HCT116 (cell line): ENCODE measurements at regions not wholly inside any gene's neighbourhood (a gene's known extent, or its start where the extent isn't known, plus 50 kb on each side); places are given as distances from the start of the nearest gene placed in this dataset.

Experiments
- ATAC-seq: fragments of 200-7000 bp; cut with Tn5 transposase; 2 replicates; pipeline ENCODE4 v1.9.1; 2020; ENCODE audit warnings: mild to moderate bottlenecking, moderate library complexity
- BruUV-seq: library from RNA; stranded (reverse); fragments of 400-500 nt; replicated peaks from 2 replicates; lab custom pipeline; 2021; lab: Mats Ljungman, UMichigan
- CTCF ChIA-PET: fragments of 300-600 bp; sonication (Branson Sonifier 250); formaldehyde crosslinking; loops from one replicate; lab custom pipeline; 2021; ENCODE audit warnings: antibody characterized with exemption; lab: Charles Lee
- POLR2A ChIA-PET: fragments of 300-600, 350-600 bp; sonication (Branson Sonifier 250); formaldehyde crosslinking; loops from one replicate; lab custom pipeline; 2021; ENCODE audit warnings: antibody characterized with exemption; lab: Charles Lee
- RAD21 ChIA-PET, 2 experiments: fragments of 300-600 bp; sonication (Branson Sonifier 250); formaldehyde crosslinking; loops; one replicate each; lab custom pipeline; 2023; ENCODE audit warnings: low total read pairs in 2 of 2; ENCODE audit not compliant: uncharacterized antibody in 2 of 2, unreplicated experiment in 2 of 2, low non-redundant PET in 1 of 2; lab: Charles Lee
- DNase-seq: peaks from one replicate; pipeline ENCODE4 v3.0.0-alpha.2; 2010; ENCODE audit warnings: low read depth, low spot score
- H2AFZ ChIP-seq: fragments of 200-600 bp; shearing (Covaris generic), sonication (generic); 2 replicates; pipeline ENCODE4 v1.6.1; 2017; ENCODE audit warnings: low read depth, mixed run types, mixed read lengths, antibody characterized with exemption, low read length; ENCODE audit not compliant: poor library complexity, severe bottlenecking
- H3K27ac ChIP-seq: 2 replicates; pipeline ENCODE4 v1.5.1; 2012; ENCODE audit warnings: low read depth, low read length
- H3K27me3 ChIP-seq: fragments of 200-600 bp; sonication (generic); 2 replicates; pipeline ENCODE4 v1.6.1; 2016; ENCODE audit warnings: mixed run types, low read length, mixed read lengths; ENCODE audit not compliant: insufficient read depth
- H3K36me3 ChIP-seq, 2 experiments: fragments of 200-500 bp in 1 of 2; fragments of 200-600 bp in 1 of 2; sonication (Bioruptor generic) in 1 of 2; sonication (generic) in 1 of 2; 2 replicates each; pipeline versions ENCODE4 v1.5.1 to v1.6.1; 2014 to 2016; ENCODE audit warnings: low read length in 2 of 2, inconsistent platforms in 1 of 2, mixed read lengths in 1 of 2, mixed run types in 1 of 2; ENCODE audit not compliant: insufficient read depth in 2 of 2, control insufficient read depth in 1 of 2
- H3K4me1 ChIP-seq, 2 experiments: fragments of 200-600 bp in 1 of 2; sonication (generic) in 1 of 2; 2 replicates each; pipeline versions ENCODE4 v1.5.1 to v1.6.1; 2012 to 2017; ENCODE audit warnings: low read length in 2 of 2, inconsistent platforms in 1 of 2, mild to moderate bottlenecking in 1 of 2, mixed read lengths in 1 of 2, mixed run types in 1 of 2, moderate library complexity in 1 of 2; ENCODE audit not compliant: insufficient read depth in 2 of 2, control insufficient read depth in 1 of 2
- H3K4me2 ChIP-seq: fragments of 200-600 bp; sonication (generic); 2 replicates; pipeline ENCODE4 v1.6.1; 2017; ENCODE audit warnings: mixed run types, low read length, mixed read lengths
- H3K4me3 ChIP-seq, 2 experiments: fragments of 200-600 bp in 1 of 2; sonication (generic) in 1 of 2; replicated peaks in 1 of 2; 2 replicates each; pipeline ENCODE4 v1.5.1; 2011 to 2016; ENCODE audit warnings: low read length in 2 of 2, control low read depth in 1 of 2, low read depth in 1 of 2, mild to moderate bottlenecking in 1 of 2, mixed read lengths in 1 of 2, mixed run types in 1 of 2
- H3K79me2 ChIP-seq: fragments of 200-600 bp; sonication (generic); 2 replicates; pipeline ENCODE4 v1.6.1; 2017; ENCODE audit warnings: mild to moderate bottlenecking, mixed run types, low read length, moderate library complexity, mixed read lengths; ENCODE audit not compliant: insufficient read depth
- H3K9ac ChIP-seq: fragments of 200-600 bp; sonication (generic); 2 replicates; pipeline ENCODE4 v1.6.1; 2016; ENCODE audit warnings: low read length, mixed read lengths
- H3K9me2 ChIP-seq: fragments of 200-600 bp; sonication (generic), shearing (Covaris generic); 2 replicates; pipeline ENCODE4 v1.6.1; 2017; ENCODE audit warnings: mixed run types, mild to moderate bottlenecking, moderate library complexity; ENCODE audit not compliant: insufficient read depth
- H3K9me3 ChIP-seq, 2 experiments: fragments of 200-500 bp in 1 of 2; fragments of 200-600 bp in 1 of 2; sonication (Bioruptor generic) in 1 of 2; sonication (generic) in 1 of 2; 2 replicates each; pipeline ENCODE4 v1.6.1; 2014 to 2017; ENCODE audit warnings: low read length in 2 of 2, mixed read lengths in 2 of 2, inconsistent platforms in 1 of 2, low read depth in 1 of 2, mild to moderate bottlenecking in 1 of 2, mixed run types in 1 of 2, moderate library complexity in 1 of 2; ENCODE audit not compliant: control insufficient read depth in 1 of 2, insufficient read depth in 1 of 2
- H4K20me1 ChIP-seq: fragments of 200-600 bp; sonication (generic), shearing (Covaris generic); 2 replicates; pipeline ENCODE4 v1.6.1; 2017; ENCODE audit warnings: mixed run types, mild to moderate bottlenecking, moderate library complexity; ENCODE audit not compliant: insufficient read depth
- CBX3 ChIP-seq: IDR thresholded peaks from 2 replicates; pipeline ENCODE4 v1.6.1; 2012; ENCODE audit warnings: low read depth
- CEBPB ChIP-seq: IDR thresholded peaks from 2 replicates; pipeline ENCODE4 v1.6.1; 2012; ENCODE audit warnings: low read depth
- CTCF ChIP-seq, 3 experiments: fragments of 200-600 bp in 1 of 3; sonication (generic) in 1 of 3; IDR thresholded peaks in 2 of 3; conservative IDR thresholded peaks in 1 of 3; 2 replicates each; pipeline ENCODE4 v1.5.1; 2012 to 2017; ENCODE audit warnings: low read depth in 2 of 3, low read length in 2 of 3, antibody characterized with exemption in 1 of 3, borderline replicate concordance in 1 of 3, control low read depth in 1 of 3, mild to moderate bottlenecking in 1 of 3, mixed read lengths in 1 of 3, mixed run types in 1 of 3, moderate library complexity in 1 of 3; ENCODE audit not compliant: insufficient read depth in 1 of 3
- EZH2 ChIP-seq: fragments of 200-600 bp; sonication (generic); IDR thresholded peaks from 2 replicates; pipeline ENCODE4 v1.6.1; 2017; ENCODE audit warnings: antibody characterized with exemption, mixed run types
- EZH2phosphoT487 ChIP-seq: fragments of 200-600 bp; IDR thresholded peaks from 2 replicates; pipeline ENCODE4 v1.6.1; 2018; ENCODE audit warnings: antibody characterized with exemption, borderline replicate concordance
- FOSL1 ChIP-seq: IDR thresholded peaks from 2 replicates; pipeline ENCODE4 v1.6.1; 2012; ENCODE audit warnings: low read depth
- MAX ChIP-seq: IDR thresholded peaks from 2 replicates; pipeline ENCODE4 v1.6.1; 2012
- POLR2A ChIP-seq: IDR thresholded peaks from 2 replicates; pipeline ENCODE4 v1.7.0; 2011; ENCODE audit warnings: borderline replicate concordance; ENCODE audit not compliant: insufficient read depth, insufficient read length; ENCODE audit errors: extremely low read depth
- POLR2AphosphoS5 ChIP-seq: IDR thresholded peaks from 2 replicates; pipeline ENCODE4 v1.6.1; 2011; ENCODE audit warnings: mild to moderate bottlenecking, low read depth, low read length, moderate library complexity
- SP1 ChIP-seq: IDR thresholded peaks from 2 replicates; pipeline ENCODE4 v1.6.1; 2012; ENCODE audit warnings: low read depth
- SRF ChIP-seq: IDR thresholded peaks from 2 replicates; pipeline ENCODE4 v1.6.1; 2012; ENCODE audit warnings: low read depth
- TCF7L2 ChIP-seq: IDR thresholded peaks from 2 replicates; pipeline ENCODE4 v1.7.0; 2011; ENCODE audit warnings: borderline replicate concordance, inconsistent platforms; ENCODE audit not compliant: insufficient read depth, insufficient read length; ENCODE audit errors: extremely low read depth
- YY1 ChIP-seq: IDR thresholded peaks from 2 replicates; pipeline ENCODE4 v1.6.1; 2011; ENCODE audit warnings: low read length, low read depth, moderate library complexity, mild to moderate bottlenecking; ENCODE audit not compliant: insufficient replicate concordance; ENCODE audit errors: extremely low read depth
- ZFX ChIP-seq: fragments of 450-650 bp; IDR thresholded peaks from 2 replicates; pipeline ENCODE4 v1.6.1; 2017
- ZNF274 ChIP-seq: fragments of 200-500 bp; sonication (Bioruptor generic); IDR thresholded peaks from 2 replicates; pipeline ENCODE4 v1.6.1; 2014; ENCODE audit warnings: mild to moderate bottlenecking, low read depth, low read length, inconsistent platforms
- intact Hi-C: fragments of 100-400 bp; cut with micrococcal nuclease; formaldehyde crosslinking; loops from 2 replicates; pipeline ENCODE4 v1.10.0; 2022
- TF ChIP-seq, protein P1 (sequence below): IDR thresholded peaks from 2 replicates; pipeline ENCODE4 v1.6.1; 2012; ENCODE audit warnings: low read depth
- TF ChIP-seq, protein P2 (sequence below): IDR thresholded peaks from 2 replicates; pipeline ENCODE4 v1.6.1; 2011; ENCODE audit warnings: mild to moderate bottlenecking, low read length, moderate library complexity; ENCODE audit not compliant: insufficient replicate concordance; ENCODE audit errors: extremely low read depth

DNA sequence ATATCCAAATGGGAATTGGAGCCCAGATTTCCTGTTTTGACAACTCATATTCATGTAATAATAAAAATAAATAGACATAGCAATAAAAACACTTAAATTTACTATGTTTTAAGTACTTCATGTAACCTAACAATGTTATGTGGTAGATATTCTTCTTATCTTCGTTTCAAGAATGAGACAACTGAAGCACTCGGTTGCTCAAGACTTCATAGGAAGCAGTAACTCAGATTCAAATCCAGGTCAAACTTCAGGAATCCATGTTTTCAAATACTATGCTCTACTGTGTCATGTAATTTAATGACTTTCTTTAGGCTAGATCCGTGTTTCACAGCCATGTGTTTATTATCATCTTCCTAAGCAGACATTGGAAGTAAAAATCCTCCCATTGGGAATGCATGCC lies 492.2 kb downstream of the CNTN3 start:
- Histone ChIP-seq H3K4me1 (no peaks in the 10 kb centered on the region), H3K9ac (no peak overlapping the region), H3K4me3 (no peak overlapping the region), H2AFZ (no peak overlapping the region)
- intact Hi-C loops = no loop called here
- CTCF ChIA-PET = no interaction called here
- POLR2A ChIA-PET = no interaction called here
- TF ChIP-seq EZH2phosphoT487 (no peak), EZH2 (no peak), SRF (no peak), SP1 (no peak), CTCF (IDR thresholded peaks at IDR 0.05 in 2 of 3, conservative IDR thresholded peaks at IDR 0.05 in 1 of 3; ENCODE audit: borderline replicate concordance in 1 of 3, insufficient read depth in 1 of 3, low read depth in 2 of 3, low read length in 2 of 3) (no peak), YY1 (no peak), ZNF274 (no peak), ZFX (no peak), CEBPB (no peak), TCF7L2 (no peak), FOSL1 (no peak), CBX3 (no peak), POLR2AphosphoS5 (no peak), MAX (no peak), POLR2A (no peak)
- TF ChIP-seq, protein P1, sequence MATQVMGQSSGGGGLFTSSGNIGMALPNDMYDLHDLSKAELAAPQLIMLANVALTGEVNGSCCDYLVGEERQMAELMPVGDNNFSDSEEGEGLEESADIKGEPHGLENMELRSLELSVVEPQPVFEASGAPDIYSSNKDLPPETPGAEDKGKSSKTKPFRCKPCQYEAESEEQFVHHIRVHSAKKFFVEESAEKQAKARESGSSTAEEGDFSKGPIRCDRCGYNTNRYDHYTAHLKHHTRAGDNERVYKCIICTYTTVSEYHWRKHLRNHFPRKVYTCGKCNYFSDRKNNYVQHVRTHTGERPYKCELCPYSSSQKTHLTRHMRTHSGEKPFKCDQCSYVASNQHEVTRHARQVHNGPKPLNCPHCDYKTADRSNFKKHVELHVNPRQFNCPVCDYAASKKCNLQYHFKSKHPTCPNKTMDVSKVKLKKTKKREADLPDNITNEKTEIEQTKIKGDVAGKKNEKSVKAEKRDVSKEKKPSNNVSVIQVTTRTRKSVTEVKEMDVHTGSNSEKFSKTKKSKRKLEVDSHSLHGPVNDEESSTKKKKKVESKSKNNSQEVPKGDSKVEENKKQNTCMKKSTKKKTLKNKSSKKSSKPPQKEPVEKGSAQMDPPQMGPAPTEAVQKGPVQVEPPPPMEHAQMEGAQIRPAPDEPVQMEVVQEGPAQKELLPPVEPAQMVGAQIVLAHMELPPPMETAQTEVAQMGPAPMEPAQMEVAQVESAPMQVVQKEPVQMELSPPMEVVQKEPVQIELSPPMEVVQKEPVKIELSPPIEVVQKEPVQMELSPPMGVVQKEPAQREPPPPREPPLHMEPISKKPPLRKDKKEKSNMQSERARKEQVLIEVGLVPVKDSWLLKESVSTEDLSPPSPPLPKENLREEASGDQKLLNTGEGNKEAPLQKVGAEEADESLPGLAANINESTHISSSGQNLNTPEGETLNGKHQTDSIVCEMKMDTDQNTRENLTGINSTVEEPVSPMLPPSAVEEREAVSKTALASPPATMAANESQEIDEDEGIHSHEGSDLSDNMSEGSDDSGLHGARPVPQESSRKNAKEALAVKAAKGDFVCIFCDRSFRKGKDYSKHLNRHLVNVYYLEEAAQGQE = no peak
- TF ChIP-seq, protein P2, sequence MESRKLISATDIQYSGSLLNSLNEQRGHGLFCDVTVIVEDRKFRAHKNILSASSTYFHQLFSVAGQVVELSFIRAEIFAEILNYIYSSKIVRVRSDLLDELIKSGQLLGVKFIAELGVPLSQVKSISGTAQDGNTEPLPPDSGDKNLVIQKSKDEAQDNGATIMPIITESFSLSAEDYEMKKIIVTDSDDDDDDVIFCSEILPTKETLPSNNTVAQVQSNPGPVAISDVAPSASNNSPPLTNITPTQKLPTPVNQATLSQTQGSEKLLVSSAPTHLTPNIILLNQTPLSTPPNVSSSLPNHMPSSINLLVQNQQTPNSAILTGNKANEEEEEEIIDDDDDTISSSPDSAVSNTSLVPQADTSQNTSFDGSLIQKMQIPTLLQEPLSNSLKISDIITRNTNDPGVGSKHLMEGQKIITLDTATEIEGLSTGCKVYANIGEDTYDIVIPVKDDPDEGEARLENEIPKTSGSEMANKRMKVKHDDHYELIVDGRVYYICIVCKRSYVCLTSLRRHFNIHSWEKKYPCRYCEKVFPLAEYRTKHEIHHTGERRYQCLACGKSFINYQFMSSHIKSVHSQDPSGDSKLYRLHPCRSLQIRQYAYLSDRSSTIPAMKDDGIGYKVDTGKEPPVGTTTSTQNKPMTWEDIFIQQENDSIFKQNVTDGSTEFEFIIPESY = no peak
- TF ChIP-seq, all 23 proteins: peak for 0
- Histone ChIP-seq H3K9me3 (peaks cover 11 to 18% of the 10 kb centered on the region in 2 experiments; a peak in 2 of 4 replicates), H3K27me3 (no peaks in the 10 kb centered on the region), H4K20me1 (no peaks in the 10 kb centered on the region), H3K9me2 (no peaks in the 10 kb centered on the region), H3K27ac (no peak overlapping the region), H3K4me2 (no peak overlapping the region), H3K79me2 (no peaks in the 10 kb centered on the region), H3K36me3 (no peaks in the 10 kb centered on the region)
- RAD21 ChIA-PET = no interaction called here
- ATAC-seq = no peak
- BruUV-seq = no TSS peak
- no peak for DNase-seq
